Non-pigmented ciliary epithelial cell (primary cell): ENCODE measurements at regions not wholly inside any gene's neighbourhood (a gene's known extent, or its start where the extent isn't known, plus 50 kb on each side); places are given as distances from the start of the nearest gene placed in this dataset.

Source experiments
- DNase-seq: peaks from one replicate; pipeline ENCODE4 v3.0.0-alpha.2; 2010; ENCODE audit warnings: low read depth

DNA sequence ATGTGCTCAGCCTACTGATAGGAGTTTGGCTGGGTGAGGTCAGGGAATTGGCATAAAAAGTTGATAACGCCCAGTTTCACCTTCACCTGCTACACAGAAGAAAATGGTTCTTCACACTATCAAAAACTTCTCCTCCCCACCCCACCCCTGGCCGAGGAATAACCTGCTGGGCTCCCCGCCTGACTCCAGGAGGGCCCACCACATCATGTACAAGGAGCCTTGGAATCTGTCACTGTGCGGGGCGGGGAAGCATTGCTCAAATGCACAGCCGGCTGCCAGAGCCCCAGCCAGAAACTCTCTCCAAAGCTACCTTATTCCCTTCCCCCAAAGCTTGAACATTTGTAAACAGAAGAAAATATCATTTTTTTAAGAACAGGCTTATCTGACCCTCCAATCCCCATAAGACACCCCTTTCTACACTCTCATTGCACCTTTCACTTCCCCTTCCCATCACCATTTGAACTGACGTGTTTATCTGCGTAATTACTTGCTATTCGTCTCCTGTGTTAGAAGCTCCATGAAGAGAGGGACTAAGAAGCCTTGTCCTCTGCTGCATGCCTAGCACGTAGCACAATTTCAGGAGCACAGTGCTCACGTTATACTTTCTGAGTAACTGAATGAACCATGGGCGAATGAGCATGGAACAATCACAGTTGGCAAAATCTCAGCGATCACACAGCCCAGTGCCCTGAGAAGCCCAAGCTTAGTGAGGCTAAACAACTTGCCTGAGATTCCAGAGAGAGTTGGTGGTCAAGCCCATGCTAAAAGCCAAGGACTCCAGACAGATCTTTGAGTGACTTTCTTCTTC is 82.9 kb downstream of the HES1 start:
- DNase-seq, result no peak

DNA sequence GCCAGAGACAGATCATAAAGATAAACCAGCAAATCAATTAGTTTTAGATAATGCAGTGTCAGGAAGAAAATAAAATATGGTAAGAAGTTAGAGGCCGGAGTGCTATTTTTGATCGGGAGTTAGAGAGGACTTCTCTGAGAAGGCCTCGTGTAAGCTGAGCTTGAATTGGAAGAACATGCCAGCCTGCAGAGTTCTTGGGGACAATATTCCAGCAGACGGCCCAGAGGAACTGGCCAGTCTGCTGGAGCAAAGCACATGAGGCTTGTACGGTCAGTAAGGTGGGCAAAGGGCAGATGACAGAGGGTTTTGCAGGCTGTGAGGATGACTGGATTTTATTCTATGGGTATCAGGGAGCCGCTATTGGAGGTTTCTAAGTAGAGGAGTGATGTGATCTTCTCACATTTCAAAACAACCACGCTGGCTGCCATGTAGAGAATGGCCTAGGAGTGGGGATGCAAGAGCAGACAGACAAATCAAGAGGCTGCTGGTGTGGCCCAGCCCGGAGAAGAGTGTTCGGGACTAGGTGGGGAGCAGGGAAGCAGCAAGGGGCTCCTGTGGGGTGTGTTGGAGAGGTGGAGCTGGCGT is 84.0 kb downstream of the HES1 start:
- DNase-seq, result no peak

DNA sequence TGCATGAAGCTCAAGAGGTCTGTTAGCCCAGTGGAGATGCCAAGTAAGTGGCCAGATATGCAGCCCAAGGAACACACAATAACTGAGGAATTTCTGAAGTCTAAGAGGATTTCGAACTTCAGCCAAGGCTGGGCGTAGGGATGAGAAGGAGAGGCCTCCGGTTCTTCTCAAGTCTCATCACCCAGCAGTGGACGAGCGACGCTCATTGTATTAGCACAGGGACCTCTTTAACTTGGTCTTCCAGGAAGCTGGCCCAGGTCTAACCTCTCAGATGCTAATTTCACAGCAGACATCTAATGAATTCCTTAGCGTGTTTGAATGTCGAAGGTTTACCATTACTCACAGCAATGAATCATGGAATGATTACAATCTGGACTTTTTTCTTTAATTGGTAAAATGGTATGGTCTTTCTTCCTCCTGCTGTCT is 85.0 kb downstream of the HES1 start:
- no peak for DNase-seq

DNA sequence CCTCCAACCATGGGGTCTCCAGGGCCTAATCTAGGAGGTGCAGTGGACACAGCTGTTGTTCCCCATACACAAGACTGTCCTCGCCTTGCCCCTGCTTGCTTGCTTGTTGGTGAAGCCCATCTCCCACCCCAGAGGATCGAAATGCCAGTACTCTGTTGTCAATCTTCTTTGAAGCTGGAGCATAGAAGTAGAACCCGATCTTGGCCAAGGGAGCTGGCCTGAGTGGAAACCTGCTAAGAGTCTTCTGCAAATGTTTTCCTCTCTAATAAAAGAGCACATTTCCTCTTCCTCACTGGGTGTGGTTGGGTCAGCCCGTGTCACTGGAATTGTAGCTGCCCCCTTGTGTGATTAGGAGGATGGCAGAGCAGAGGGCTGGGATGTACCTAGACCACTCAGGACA is 85.4 kb downstream of the HES1 start:
- DNase-seq, result no peak

DNA sequence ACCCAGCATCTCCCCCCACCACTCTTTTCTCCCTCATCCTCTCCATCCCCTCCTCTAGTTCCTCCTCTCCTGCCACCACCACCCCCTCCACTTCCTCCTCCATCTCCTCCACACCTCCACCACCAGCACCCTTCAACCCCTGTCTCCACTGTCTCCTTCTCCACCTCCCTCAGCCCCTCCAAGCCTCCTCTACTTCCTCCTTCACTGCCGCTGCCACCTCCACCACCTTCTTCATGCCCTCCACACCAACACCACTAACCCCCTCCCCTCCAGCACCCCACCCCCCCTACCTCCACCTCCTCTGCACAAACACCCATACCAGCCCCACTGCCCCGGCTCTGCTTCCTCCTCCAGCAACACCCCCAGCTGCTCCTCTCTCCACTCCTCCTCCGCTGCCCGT is 88.0 kb downstream of the HES1 start:
- DNase-seq, result no peak

DNA sequence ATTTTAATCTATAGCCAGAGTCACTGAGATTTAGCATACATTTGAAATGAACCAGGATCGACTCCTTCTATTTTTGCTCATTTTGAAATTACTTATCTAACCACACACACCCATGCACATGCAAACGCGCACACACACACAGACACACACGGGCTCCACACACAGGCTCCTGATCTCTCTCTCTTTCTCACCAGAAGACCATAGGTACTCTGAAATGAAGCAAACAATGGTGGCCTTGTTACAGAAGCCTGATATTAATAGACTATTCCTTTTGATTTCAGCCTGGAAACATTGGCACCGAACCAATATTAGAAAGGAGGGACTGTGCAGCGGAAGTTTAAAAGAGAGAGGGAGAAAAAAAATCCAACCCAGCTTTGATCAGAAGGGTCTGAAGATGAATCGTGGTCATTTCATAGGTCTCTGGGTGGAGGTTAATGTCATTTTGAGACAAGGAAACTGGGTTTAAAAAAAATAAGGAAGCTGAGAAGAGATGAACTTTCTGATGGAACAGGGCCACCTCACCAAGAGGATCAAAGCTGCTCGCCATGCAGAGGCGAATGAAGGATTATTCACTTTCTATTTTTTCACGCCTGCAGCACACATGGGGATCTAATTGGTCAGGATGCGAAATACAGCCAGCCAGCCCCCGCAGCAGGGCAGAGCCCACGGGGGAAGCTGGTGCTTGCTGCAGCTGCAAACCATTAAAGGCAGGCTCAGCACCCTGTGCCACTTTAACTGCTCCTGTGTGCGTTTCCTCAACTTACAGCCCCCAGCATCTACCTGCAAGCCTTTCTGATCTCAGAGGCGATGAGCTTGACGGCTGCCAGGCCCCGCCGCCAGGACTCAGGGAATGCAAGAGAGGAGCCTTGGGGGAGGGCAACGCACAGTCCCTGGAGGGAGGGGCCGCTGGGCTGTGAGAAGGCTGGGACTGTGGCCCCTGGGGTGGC is 88.8 kb downstream of the HES1 start:
- no peak for DNase-seq

DNA sequence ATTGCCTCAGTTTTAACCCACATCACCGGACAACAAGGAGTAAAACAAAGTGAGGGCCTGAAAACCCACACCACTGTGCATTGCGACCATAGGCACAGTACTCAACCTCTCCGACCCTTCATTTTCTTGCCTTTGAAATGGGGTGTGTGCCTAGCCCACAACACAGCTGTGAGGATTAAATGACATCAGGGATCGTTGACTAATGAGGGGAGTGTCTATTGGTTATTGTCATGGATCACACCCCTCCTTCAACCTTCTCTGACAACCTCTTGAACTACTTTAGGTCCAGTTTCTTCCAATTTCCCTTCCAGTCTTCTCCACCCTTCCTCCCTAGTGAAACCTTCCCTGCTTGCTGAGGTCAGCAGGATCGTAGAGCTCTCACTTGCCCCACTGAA is 89.5 kb downstream of the HES1 start:
- DNase-seq, result no peak

DNA sequence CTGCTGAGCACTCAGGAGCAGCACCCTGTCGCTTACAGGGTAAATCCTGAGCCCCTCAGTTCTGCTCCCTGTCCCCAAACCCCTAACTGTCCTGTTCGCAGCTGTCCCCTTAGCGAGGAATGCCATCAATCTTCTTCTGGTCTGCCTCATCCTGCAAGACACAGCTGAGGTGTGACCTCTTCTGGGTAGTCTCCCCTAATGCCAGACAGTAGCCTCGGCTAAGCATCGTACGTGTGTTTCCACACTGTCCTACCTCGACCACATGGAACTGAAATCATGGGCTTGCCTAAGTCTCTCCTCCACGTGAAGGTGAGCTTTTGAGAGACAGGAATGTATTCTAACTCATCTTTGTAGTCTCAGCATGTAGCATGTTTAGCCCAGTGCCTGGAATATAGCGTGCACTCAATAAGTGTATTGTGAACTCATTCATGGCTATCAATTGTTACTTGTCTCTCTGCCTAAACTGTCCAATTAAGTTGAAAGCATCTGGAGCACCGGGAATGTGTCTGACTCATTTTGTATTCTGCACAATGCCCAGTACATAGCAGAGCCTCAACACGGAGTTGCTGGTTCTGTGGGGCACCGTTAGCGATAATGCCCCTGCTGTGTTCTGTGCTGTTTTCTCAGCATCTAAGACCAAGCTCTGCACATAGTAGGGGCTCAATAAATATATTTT is 90.2 kb downstream of the HES1 start:
- no peak for DNase-seq

DNA sequence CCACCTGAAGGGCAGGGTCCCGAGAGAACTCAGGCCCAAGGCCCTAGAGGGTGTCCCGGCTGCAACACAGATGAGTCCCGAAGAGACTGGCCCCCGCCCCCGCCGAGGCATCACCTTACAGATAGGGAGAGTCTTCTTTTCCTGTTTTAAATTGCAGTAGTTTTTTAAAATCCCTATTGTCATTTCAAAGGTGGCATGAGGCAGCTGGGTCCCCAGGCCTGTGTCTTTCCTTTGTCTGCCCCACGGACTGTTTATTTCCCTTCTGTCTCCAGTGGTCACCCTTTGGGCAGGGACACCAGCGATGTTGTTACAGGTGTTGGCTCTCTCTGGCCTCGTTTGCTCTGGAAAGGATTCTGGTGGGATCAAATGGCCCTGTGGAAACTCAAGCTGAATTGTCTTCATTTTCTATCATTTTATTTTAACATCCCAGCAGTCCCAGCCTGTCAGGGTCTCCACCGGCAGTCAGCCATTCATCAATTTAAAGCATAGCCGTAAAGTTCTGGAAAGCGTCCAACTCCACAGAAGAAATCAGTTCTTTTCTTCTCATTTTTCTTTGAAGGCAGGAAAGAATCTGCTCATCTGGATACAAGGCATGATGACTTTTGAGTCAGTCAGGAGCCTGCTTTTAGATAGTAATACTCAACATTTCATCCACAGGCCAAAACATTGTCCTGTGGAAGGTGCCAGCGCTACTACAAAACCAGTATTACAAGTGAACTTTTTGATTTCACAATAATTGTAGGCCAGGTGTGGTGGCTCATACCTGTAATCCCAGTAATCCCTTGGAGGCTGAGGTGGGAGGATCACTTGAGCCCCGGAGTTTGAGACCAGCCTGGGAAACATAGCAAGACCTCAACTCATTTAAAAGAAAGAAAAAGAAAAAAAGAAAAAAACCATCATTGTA is 96.2 kb downstream of the HES1 start:
- DNase-seq, result no peak

DNA sequence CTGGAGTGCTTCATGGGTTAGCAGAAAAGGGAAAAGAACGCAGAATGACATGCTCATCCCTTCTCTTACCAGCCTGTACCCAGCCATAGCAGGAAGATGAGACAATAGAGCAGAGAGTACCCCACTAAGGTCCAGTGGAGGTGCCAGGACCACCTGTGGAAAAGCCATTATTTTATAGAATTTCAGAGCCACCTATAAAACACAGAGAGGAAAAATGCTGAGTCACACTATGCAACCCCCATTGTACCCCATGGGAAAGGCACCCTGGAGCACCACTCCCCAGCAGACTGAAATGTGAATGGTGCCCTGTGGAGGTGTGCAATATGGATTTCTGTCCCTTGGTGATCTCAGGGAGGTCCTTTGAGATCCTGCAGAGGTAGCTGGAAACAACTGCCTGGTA is 97.2 kb downstream of the HES1 start:
- DNase-seq, result no peak

DNA sequence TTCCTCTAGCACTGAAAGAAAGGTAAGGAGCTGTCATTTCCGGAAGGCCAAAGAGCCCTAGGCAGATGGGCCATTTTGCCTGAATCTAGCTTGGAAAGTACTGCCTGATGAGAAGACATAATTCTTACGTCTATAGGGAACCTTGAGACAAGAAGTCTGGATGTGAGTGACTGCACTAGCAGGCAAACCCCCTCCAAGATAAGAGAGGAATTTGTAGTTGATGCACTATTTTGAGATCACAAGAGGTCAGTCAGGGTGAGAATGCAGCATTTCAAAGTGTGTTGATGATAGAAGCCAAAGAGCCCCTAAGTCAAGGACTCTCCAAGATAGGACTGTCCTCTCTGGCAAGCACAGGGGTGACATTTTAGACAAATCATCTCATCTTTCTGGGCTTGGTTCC is 99.2 kb downstream of the HES1 start:
- no peak for DNase-seq

DNA sequence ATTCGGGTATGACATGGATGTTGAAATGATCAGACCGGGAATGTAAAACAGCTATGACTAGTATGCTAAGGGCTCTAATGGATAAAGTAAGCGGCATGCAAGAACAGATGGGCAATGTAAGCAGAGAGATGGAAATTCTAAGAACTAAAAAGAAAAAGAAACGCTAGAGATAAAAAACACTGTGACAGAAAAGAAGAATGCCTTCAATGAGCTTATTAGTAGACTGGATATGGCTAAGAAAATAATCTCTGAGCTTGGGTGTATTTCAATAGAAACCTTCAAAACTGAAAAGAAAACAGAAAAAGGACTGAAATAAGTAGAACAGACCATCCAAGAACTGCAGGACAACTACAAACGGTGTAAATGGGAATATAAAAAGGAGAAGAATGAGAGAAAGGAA is 101.2 kb downstream of the HES1 start:
- no peak for DNase-seq

DNA sequence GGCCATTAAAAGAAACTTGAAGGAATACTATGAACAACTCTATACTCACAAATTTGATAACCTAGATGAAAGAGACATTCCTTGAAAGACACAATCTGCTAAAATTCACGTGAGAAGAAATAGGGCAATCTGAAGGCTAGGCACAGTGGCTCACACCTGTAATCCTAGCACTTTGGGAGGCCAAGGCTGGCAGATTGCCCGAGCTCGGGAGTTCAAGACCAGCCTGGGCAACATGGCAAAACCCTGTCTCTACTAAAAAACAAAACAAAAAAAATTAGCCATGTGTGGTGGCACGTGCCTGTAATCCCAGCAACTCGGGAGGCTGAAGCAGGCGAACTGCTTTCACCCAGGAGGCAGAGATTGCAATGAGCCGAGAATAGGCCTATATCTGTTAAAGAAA is 104.8 kb downstream of the HES1 start:
- no peak for DNase-seq

DNA sequence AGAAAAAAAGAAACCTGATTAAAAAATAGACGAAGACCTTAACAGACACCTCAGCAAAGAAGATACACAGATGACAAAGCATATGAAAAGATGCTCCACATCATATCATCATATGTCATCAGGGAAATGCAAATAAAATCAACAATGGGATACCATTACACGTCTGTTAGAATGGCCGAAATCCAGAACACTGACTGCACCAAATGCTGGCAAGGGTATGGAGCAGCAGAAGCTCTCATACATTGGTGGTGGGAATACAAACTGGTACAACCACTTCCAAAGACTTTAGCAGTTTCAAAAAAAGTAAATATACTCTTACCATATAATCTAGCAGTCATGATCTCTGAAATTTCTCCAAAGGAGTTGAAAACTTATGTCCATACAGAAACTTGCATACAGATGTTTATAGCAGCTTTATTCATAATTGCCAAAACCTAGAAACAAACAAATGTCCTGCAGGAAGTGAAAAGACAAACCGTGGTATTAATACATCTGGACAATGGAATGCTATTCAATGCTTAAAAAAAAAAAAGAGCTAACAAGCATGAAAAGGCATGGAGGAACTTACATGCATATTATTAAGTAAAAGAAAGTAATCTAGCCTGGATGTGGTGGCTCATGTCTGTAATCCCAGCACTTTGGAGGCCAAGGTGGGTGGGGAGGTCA is 107.4 kb downstream of the HES1 start:
- no peak for DNase-seq

DNA sequence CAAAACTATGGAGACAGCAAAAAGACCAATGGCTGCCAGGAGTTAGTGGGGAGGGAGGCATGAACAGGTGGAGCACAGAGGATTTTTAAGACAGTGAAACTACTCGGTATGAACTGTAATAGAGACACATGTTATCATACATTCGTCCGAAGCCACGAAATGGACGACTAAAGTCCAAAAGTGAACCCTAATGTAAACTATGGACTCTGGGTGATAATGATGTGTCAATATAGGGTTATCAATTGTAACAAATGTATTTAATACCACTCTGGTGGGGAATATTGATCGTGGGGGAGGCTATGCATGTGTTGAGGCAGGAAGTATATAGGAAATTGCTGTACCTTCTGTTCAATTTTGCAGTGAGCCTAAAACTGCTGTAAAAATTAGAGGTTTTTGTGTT is 107.0 kb downstream of the CPN2 start:
- no peak for DNase-seq

DNA sequence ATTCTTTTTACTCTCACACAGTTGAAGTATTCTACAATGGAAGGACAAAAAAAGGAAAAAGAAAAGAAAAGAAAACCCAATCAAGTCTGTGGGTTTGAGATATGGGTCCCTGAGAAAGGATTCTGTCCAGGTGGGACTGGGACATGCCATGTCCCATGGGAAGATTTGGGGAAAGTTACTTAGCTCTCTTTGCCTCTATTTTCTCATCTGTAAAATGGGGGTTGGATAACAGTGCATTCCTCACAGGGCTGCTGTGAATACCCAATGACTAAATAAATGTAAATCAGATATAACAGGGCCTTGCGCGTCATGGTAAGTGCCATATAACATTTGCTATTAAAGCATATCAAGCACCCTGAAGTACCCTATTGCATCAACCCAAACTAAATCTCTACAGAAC is 105.7 kb downstream of the CPN2 start:
- DNase-seq, result no peak

DNA sequence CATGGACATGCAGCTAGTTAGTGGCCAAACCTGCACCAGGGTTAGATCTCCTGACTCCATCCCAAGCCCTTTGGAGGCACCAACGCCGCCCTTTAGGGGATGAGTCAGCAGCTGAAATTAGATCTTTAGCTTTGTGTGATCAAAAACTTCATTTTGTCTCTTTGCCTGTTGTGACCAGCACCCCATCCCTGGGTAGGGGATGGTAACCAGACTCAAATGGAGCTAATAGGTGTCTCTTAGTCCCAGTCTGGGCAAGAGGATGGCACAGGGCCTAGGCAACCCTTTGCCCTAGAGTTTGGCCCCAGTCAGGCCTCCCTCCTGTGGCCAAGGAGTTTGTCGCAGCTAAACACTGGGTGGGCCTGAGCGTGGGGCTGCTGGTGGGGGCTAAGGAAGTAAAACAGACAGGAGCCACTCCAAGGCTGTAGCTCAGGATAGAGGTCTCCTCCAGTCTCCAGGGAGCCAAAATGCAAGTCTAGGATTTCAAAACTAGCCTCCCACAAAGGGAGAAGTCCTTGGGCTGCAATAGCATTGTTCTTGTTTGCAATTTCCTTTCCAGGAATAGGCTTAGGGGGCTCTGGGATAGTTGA is 105.1 kb downstream of the CPN2 start:
- no peak for DNase-seq

DNA sequence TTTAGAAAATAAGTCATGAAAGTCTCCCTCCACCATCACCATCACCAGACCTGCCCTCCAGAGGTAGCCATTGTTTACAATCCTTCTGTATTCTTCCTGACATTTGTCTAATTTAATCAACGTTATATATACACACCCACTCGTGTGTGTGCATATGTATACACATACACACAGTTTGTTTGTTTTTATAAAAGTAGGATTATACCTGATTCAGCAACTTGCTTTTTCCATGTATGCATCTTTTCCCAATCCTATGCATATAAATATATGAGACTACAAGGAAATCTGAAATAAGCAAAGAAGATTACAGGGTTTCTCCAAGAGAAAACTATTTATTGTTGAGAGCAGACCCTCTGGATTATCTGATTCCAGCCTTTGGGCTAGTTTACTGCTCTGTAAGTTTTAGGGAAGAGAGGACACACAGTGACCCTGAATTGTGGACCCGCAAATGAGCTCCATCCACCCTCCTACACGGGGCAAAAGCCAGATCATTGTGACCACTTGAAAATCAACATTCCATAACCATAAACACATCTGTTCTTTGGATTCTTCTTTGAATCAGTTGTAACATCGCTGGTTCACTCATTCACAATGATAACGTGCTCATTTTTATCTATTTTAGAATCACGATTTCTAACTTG is 104.3 kb downstream of the CPN2 start:
- no peak for DNase-seq

DNA sequence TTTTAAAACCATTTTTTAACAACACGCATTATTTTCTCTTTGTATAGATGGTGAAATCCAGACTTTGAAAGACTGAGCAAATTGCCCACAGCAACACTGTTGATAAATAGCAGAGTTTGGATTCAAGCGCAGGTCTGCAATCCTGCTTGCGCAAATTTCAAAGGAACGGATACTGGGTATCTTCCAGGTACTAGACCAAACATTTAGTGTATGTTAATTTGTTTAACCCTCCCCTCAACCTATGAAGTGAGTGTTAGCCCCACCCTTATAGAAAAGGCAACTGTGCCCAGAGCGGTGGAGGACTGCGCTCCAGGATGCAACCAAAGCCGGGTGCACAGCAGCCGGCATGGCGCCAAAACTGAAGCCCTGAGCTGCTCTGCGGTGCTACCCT is 103.8 kb downstream of the CPN2 start:
- DNase-seq, result no peak
